ENCODE measurements at regions not wholly inside any gene's neighbourhood (a gene's known extent, or its start where the extent isn't known, plus 50 kb on each side); places are given as distances from the start of the nearest gene placed in this dataset.
"Not testable (repeated sequence)": the region's sequence is repeated elsewhere in the genome, so short reads cannot be mapped to it uniquely, and the experiment has no call there.

- ChIA-PET POLR2A (no interaction called here), CTCF (no interaction called here)
- TF ChIP-seq CTCF (IDR thresholded peaks at IDR 0.05; ENCODE audit: control extremely low read depth, extremely low read depth, low read depth, missing control alignments), result no peak
- DNase-seq (ENCODE audit: extremely low spot score), result no peak
These were observed 259.6 kb upstream of the CTNNB1 start for GRCh38 chr3:40939741-40940130.

- DNase-seq (ENCODE audit: extremely low spot score), result no peak
- CTCF ChIA-PET, result no interaction called here
These were observed 258.7 kb upstream of the CTNNB1 start for GRCh38 chr3:40940651-40941050.

GRCh38 chr3:40947022-40947421 is 252.3 kb upstream of the CTNNB1 start:
- DNase-seq (ENCODE audit: extremely low spot score); CTCF ChIA-PET; POLR2A ChIA-PET: not testable (repeated sequence)

More at GRCh38 chr3:40940651-40941050, 258.7 kb upstream of the CTNNB1 start:
- POLR2A ChIA-PET, result no interaction called here
- no peak for TF ChIP-seq CTCF (IDR thresholded peaks at IDR 0.05; ENCODE audit: control extremely low read depth, extremely low read depth, low read depth, missing control alignments)

GRCh38 chr3:40949347-40949746 is 250.0 kb upstream of the CTNNB1 start:
- DNase-seq (ENCODE audit: extremely low spot score); POLR2A ChIA-PET; CTCF ChIA-PET: not testable (repeated sequence)

- POLR2A ChIA-PET, result no interaction called here
- TF ChIP-seq CTCF (IDR thresholded peaks at IDR 0.05; ENCODE audit: control extremely low read depth, extremely low read depth, low read depth, missing control alignments), result no peak
- no peak for DNase-seq (ENCODE audit: extremely low spot score)
- CTCF ChIA-PET, result no interaction called here
These were observed 247.7 kb upstream of the CTNNB1 start for GRCh38 chr3:40951636-40952035.

GRCh38 chr3:40961104-40961857 is 238.0 kb upstream of the CTNNB1 start:
- CTCF ChIA-PET, result no interaction called here
- peak; percentile 24 for DNase-seq (ENCODE audit: extremely low spot score)
- POLR2A ChIA-PET, result no interaction called here
- TF ChIP-seq CTCF (IDR thresholded peaks at IDR 0.05; ENCODE audit: control extremely low read depth, extremely low read depth, low read depth, missing control alignments), result no peak

GRCh38 chr3:40962721-40963120 is 236.6 kb upstream of the CTNNB1 start:
- POLR2A ChIA-PET, result no interaction called here
- CTCF ChIA-PET, result no interaction called here
- DNase-seq (ENCODE audit: extremely low spot score), result no peak
- no peak for TF ChIP-seq CTCF (IDR thresholded peaks at IDR 0.05; ENCODE audit: control extremely low read depth, extremely low read depth, low read depth, missing control alignments)

GRCh38 chr3:40968666-40969065 is 230.6 kb upstream of the CTNNB1 start:
- CTCF ChIA-PET, result no interaction called here
- POLR2A ChIA-PET, result no interaction called here
- TF ChIP-seq CTCF (IDR thresholded peaks at IDR 0.05; ENCODE audit: control extremely low read depth, extremely low read depth, low read depth, missing control alignments), result no peak
- DNase-seq (ENCODE audit: extremely low spot score), result no peak

Measured in GM10248 (cell line).